ENCODE measurements at regions not wholly inside any gene's neighbourhood (a gene's known extent, or its start where the extent isn't known, plus 50 kb on each side); places are given as distances from the start of the nearest gene placed in this dataset.

GRCh38 chr2:129752176-129752575, 227.3 kb upstream of the RAB6C start:
- no peak for DNase-seq (ENCODE audit: low read depth, low spot score)

GRCh38 chr2:129752686-129753085, 226.8 kb upstream of the RAB6C start:
- DNase-seq (ENCODE audit: low read depth, low spot score): no peak

- no peak for DNase-seq (ENCODE audit: low read depth, low spot score)
Observed at GRCh38 chr2:129753261-129753660, 226.2 kb upstream of the RAB6C start.

DNA sequence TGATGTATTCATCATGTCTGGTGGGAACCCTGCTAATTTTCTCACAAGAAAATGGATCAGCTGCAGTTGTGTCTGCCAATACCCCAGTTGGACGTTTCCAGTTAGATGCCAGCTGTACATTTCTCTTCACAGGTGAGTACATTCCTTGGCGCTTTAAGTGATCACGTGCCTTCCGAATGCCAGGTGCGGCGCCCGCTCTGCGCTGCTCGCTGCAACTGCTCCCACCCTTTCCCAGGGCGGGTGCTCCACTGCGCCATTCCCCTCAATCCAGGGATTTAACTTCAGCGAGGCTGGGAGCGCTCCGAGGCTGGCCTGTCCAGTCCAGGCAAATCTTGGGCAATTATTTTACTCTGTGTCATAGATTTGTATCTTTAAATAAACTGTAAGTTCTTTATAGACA, 225.0 kb upstream of the RAB6C start:
- DNase-seq (ENCODE audit: low read depth, low spot score): no peak

- DNase-seq (ENCODE audit: low read depth, low spot score): no peak
Observed at GRCh38 chr2:129754831-129755230, 224.6 kb upstream of the RAB6C start.

GRCh38 chr2:129755786-129756185, 223.7 kb upstream of the RAB6C start:
- no peak for DNase-seq (ENCODE audit: low read depth, low spot score)

DNA sequence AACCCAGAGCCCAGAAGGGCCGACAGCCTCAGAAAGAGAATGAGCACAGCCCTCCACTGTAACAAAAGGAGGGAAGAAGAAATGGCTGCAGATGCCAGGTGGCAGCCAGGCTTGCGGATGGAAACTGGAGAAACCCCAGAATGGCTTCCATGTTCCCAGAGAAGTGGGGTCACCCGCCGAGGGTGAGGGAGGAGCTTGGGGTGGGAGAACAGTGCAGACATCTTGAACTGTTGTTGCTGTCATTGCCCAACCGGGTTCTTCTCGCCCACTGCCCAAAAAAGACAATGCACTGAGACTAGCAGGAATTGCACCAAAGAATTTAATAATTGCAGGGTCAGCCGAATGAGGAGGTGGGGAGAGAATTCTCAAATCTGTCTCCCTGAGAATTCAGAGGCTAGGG, 223.2 kb upstream of the RAB6C start:
- no peak for DNase-seq (ENCODE audit: low read depth, low spot score)

DNA sequence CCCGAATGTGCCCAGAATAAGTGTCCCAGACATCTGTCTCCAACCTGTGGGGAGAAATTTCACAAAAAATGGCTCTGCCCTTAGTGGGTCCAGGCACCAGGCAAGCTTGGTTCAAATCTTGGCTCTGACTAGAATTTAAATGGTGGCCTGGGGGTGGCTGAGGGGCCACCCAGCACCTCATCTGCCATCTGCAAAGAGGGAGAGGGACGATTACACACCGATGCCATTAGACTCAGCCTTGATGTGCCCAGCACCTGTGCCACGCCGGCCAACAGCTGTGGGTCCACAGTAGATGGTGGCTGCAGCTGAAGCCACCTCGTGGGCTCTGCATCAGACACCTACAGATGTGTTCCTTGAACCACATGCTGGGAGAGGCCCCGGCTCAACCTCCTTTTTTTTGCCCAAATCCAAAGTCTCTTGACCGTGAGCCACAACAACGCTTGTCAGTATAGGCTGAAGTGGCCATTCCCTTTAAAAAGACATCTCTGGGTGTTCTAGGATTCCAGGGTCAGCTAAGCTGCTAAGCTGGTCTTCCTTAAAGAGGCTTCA, 222.0 kb upstream of the RAB6C start:
- DNase-seq (ENCODE audit: low read depth, low spot score): no peak

DNA sequence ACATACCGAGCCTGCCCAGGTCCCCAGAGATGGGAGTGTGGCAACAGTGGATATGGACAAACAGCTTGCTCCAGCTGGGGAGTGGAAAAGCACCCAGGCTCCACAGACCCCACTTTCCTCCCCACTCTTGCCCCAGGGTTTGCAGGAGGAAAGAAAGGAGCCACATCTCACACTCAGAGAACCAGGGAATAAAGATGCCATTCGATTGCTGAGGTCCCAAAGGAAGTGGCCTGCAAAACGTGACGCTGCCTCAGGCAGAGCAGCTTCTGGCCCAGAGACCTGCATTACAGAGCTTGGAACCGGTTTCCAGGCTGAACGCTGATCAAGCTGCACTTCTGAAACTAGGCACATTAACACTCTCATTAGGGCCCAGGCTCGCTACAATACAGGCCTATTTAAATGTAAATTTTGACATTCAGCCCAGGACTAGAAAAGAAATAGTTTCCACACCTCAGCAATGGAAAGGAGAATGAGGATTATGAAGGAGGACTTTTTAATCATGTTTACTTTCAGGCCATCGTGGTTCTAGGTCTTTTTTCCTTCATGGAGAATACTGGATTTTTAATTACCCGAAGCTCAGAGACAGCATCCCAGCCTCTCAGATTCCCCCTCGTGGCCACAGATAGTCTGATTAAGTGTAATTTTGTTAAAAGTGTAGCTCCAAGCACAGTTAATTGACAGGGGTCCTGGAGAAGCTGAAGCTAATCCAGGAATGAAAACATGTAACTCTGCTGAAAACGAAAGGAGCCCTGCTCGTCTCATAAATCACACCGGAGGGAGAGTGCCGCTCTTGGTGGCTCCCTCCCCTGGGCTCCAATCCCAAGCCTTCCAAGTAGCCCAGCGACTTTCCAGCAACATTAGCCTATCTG, 221.3 kb upstream of the RAB6C start:
- DNase-seq (ENCODE audit: low read depth, low spot score): no peak

DNA sequence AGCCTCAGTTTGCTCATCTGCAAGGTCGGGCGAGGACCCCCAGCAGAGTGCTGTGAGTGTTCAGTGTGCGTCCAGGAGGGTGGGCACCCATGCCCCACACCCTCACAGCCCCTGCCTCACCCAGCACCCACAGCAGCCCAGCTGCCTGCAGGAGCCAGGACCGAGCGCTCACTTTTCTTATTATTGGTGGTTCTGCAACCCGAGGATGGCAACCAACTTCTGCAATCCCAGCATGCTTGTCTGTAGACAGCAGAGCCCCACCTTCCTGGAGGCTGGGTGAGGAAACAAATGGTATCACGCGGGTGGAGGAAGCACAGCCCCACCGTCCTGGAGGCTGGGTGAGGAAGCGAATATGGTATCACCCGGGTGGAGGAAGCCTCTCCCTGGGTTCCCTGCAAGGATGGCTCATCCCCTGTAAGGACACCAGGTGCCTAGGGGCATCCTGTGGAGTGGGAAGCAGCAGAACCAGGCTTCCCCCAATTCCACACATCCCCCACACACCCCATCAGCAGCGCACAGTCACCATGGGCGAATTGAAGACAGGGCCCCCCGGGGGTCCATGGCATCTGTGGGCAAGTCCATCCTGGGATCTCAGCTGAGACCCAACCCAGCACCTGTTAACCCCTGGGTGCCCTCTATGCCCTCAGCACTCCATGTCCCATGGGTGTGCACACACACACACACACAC, 220.5 kb upstream of the RAB6C start:
- DNase-seq (ENCODE audit: low read depth, low spot score): no peak

GRCh38 chr2:129759472-129760010, 219.9 kb upstream of the RAB6C start:
- no peak for DNase-seq (ENCODE audit: low read depth, low spot score)

GRCh38 chr2:129760669-129761068, 218.8 kb upstream of the RAB6C start:
- no peak for DNase-seq (ENCODE audit: low read depth, low spot score)

- DNase-seq (ENCODE audit: low read depth, low spot score): no peak
Observed at GRCh38 chr2:129761569-129762021, 217.9 kb upstream of the RAB6C start.

GRCh38 chr2:129762386-129763189, 216.9 kb upstream of the RAB6C start:
- DNase-seq (ENCODE audit: low read depth, low spot score): no peak

DNA sequence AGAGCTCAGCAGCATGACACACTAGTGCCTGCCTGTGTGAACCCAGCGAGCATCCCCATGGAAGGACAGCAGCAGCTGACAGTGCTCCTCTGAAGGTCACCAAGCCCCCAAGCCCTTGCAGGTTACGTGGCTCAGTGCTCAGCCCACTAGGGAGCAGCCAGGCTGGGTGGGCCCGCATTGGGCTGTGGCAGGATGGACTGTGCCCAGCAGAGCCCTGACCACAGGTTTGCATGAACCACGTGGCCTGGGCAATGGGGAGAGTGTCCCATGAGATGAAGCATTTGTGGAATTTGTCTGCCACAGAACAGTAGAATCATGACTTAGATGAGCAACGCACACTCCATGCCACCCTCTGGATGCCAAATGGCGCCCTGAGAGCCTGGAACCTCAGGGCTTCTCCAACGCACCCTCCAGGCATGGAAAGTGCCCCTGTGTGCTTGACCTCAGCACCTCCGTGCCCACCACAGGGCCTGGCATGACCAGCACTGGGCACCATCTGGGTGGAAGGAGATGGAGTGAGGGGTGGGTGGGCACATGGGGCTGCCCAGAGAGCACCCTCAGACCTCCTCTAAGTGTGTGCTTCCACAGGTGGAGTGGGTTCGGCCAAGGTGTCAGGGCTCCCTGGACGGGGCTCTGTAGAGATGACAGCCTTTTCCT, 216.1 kb upstream of the RAB6C start:
- DNase-seq (ENCODE audit: low read depth, low spot score): no peak

DNA sequence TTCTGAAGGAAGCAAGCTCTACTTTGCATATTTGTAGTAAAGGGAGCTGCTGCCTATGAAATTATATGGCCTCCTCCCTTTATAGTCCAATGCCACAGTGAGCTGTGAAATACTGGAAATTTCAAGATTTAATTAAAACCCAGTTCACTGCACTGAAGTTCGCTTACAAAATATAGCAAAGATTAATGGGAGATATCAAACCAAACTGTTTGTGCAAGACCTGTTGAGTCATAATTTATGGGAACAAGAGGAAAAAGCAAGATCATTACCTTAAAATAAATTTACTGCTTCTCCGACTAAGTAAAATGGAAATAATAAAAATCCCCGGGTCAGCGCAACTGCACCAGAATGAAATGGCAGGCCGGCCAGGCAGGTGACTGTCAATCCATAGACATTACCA, 215.5 kb upstream of the RAB6C start:
- no peak for DNase-seq (ENCODE audit: low read depth, low spot score)

DNA sequence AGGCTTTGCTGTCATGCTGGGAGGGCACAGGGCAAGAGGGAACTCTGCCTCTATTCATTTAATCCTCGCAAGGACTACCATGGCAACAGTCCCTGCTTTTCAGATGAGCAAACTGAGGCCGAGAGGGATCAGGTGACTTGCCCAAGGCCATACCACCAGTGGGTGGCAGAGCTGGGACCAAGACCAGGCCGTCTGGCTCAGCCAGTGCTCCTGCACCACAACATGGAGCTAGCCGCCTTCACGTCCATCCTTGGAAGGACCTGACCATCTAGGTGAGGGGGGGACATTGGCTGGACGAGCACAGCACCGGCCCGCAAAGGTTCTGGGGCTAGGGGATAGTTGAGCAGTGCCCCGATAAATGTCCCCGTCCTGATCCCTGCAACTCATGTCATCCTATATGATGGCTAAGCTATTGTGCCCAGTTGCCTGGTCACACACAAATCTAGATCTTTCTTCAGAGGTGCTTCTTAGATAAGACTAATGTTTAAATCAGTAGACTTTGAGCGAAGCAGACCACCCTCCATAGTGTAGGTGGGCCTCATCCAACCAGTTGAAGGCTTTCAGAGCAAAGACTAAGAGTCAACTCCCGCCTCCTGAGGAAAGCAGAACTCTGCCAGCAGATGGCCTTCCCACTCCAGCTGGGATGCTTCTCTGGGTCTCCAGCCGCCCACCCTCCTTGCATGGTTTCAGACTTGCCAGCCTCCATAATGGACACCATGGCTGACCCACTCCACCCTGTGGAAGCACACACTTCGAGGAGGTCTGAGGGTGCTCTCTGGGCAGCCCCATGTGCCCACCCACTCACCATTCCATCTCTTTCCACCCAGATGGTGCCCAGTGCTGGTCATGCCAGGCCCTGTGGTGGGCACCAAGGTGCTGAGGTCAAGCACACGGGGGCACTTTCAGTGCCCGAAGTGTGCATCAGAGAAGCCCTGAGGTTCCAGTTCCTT, 214.8 kb upstream of the RAB6C start:
- DNase-seq (ENCODE audit: low read depth, low spot score): no peak

DNA sequence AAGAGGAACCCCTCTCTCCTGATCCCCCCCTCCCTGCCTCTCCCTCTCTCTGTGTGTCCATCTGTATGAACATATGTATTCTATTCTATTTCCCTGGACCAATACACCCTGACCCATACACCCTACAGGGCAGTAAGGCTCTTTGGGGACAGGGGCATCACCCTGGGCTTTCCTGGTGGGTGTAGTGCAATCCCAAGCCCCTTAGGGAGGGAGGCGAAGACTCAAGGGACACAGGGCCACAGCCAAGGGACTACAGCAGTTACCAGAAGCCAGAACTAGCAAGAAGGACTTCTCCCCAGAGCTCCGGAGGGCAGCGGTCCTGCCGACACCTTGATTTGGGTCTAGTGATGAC, 214.2 kb upstream of the RAB6C start:
- DNase-seq (ENCODE audit: low read depth, low spot score): no peak

DNA sequence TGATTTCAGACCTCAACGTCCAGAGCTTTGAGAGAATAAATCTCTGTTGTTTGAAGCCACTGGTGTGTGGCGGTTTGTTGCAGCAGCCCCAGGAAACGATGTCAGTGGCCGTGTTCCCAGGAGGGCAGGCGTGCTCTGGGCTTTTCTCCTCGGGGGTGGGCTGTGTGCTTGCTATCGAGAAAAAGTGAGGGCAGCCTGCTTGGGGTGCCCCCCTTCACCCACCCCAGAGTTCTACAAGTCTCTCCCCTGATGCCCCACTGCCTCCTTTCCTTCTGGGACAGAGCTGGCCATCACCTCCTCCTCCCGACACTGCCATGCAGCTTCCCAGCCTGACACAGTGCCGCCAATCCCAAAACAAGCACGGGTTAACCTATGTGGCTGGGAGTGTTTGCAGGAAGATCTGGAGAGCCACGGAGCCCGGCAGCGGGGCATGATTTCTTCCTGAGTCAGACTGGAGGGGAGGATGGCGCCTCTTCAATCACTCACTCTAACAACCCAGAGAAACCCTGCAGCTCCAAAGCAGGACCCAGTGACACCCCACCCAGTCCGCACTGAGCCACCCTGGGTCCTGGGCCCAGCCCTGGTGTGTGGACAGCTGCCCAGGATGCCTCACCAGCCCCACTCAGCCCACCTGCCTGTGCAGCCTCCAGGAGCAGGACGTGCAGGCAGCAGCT, 213.7 kb upstream of the RAB6C start:
- no peak for DNase-seq (ENCODE audit: low read depth, low spot score)
